H1 (cell line): ENCODE measurements at regions not wholly inside any gene's neighbourhood (a gene's known extent, or its start where the extent isn't known, plus 50 kb on each side); places are given as distances from the start of the nearest gene placed in this dataset.

ENCODE experiments used
- CBX8 ChIP-seq: fragments of 300-800, 300-1000 bp; sonication (generic); IDR thresholded peaks from 2 replicates; pipeline ENCODE4 v1.7.1; 2016; ENCODE audit warnings: low read depth, low read length, borderline replicate concordance
- CHD7 ChIP-seq: fragments of 300-600 bp; sonication (generic); IDR thresholded peaks from 2 replicates; pipeline ENCODE4 v1.7.1; 2012; ENCODE audit warnings: low read length, moderate library complexity, mild to moderate bottlenecking, inconsistent platforms; ENCODE audit not compliant: insufficient replicate concordance
- POU5F1 ChIP-seq: IDR thresholded peaks from 2 replicates; pipeline ENCODE4 v1.6.1; 2011; ENCODE audit warnings: low read depth, mild to moderate bottlenecking, low read length, moderate library complexity
- RBBP5 ChIP-seq: IDR thresholded peaks from 2 replicates; pipeline ENCODE4 v1.7.1; 2012; ENCODE audit warnings: low read depth, mild to moderate bottlenecking, inconsistent platforms, low read length, moderate library complexity, borderline replicate concordance
- SP4 ChIP-seq: IDR thresholded peaks from 2 replicates; pipeline ENCODE4 v1.6.1; 2012; ENCODE audit warnings: low read length, inconsistent platforms

GRCh38 chr2:7552825-7553570 is 635.8 kb downstream of the RNF144A start (continued):
- no peak for TF ChIP-seq CHD7
- no peak for TF ChIP-seq POU5F1
- TF ChIP-seq CBX8 = no peak
- no peak for TF ChIP-seq RBBP5
- TF ChIP-seq SP4 = no peak
